ENCODE measurements at regions not wholly inside any gene's neighbourhood (a gene's known extent, or its start where the extent isn't known, plus 50 kb on each side); places are given as distances from the start of the nearest gene placed in this dataset.

DNA sequence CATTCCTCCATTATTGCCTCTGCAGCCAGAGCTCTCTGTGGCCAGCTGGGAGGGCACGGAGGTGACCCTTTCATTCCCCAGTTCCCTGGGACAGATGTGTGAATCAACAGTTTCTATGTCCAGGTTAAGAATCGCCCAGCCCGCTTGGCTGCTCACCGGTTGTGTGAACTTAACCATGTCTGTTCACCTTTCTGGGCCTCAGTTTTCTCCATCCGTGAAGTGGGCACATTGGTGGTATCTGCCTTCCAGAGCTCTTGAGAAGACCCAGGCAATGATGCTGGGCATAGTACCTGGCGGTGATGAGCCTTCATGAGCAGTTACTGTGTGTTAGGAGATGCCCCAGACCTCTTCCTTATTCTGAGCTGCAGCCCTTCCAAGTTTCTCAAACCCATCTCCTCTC lies 238.3 kb downstream of the MATN1 start:
- TF ChIP-seq, protein P1, sequence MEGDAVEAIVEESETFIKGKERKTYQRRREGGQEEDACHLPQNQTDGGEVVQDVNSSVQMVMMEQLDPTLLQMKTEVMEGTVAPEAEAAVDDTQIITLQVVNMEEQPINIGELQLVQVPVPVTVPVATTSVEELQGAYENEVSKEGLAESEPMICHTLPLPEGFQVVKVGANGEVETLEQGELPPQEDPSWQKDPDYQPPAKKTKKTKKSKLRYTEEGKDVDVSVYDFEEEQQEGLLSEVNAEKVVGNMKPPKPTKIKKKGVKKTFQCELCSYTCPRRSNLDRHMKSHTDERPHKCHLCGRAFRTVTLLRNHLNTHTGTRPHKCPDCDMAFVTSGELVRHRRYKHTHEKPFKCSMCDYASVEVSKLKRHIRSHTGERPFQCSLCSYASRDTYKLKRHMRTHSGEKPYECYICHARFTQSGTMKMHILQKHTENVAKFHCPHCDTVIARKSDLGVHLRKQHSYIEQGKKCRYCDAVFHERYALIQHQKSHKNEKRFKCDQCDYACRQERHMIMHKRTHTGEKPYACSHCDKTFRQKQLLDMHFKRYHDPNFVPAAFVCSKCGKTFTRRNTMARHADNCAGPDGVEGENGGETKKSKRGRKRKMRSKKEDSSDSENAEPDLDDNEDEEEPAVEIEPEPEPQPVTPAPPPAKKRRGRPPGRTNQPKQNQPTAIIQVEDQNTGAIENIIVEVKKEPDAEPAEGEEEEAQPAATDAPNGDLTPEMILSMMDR (IDR thresholded peaks at IDR 0.05 in 2 of 3, conservative IDR thresholded peaks at IDR 0.05 in 1 of 3; ENCODE audit: borderline replicate concordance in 1 of 3, insufficient read depth in 1 of 3, low read depth in 2 of 3, low read length in 2 of 3): no peak
- TF ChIP-seq RAD21 (IDR thresholded peaks at IDR 0.05; ENCODE audit: low read depth): no peak
- no peak for TF ChIP-seq ELF1 (IDR thresholded peaks at IDR 0.05; ENCODE audit: borderline replicate concordance, low read depth)
- TF ChIP-seq, protein P2, sequence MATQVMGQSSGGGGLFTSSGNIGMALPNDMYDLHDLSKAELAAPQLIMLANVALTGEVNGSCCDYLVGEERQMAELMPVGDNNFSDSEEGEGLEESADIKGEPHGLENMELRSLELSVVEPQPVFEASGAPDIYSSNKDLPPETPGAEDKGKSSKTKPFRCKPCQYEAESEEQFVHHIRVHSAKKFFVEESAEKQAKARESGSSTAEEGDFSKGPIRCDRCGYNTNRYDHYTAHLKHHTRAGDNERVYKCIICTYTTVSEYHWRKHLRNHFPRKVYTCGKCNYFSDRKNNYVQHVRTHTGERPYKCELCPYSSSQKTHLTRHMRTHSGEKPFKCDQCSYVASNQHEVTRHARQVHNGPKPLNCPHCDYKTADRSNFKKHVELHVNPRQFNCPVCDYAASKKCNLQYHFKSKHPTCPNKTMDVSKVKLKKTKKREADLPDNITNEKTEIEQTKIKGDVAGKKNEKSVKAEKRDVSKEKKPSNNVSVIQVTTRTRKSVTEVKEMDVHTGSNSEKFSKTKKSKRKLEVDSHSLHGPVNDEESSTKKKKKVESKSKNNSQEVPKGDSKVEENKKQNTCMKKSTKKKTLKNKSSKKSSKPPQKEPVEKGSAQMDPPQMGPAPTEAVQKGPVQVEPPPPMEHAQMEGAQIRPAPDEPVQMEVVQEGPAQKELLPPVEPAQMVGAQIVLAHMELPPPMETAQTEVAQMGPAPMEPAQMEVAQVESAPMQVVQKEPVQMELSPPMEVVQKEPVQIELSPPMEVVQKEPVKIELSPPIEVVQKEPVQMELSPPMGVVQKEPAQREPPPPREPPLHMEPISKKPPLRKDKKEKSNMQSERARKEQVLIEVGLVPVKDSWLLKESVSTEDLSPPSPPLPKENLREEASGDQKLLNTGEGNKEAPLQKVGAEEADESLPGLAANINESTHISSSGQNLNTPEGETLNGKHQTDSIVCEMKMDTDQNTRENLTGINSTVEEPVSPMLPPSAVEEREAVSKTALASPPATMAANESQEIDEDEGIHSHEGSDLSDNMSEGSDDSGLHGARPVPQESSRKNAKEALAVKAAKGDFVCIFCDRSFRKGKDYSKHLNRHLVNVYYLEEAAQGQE (IDR thresholded peaks at IDR 0.05; ENCODE audit: low read depth): no peak
- no peak for TF ChIP-seq POLR2A (IDR thresholded peaks at IDR 0.05; ENCODE audit: borderline replicate concordance, extremely low read depth, insufficient read depth, insufficient read length)
- no peak for TF ChIP-seq EZH2phosphoT487 (IDR thresholded peaks at IDR 0.05; ENCODE audit: borderline replicate concordance)
- no peak for TF ChIP-seq POLR2AphosphoS5 (IDR thresholded peaks at IDR 0.05; ENCODE audit: low read depth, low read length)
- TF ChIP-seq EZH2 (IDR thresholded peaks at IDR 0.05): no peak
- TF ChIP-seq, protein P3, sequence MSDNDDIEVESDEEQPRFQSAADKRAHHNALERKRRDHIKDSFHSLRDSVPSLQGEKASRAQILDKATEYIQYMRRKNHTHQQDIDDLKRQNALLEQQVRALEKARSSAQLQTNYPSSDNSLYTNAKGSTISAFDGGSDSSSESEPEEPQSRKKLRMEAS (IDR thresholded peaks at IDR 0.05): no peak
- TF ChIP-seq, protein P4, sequence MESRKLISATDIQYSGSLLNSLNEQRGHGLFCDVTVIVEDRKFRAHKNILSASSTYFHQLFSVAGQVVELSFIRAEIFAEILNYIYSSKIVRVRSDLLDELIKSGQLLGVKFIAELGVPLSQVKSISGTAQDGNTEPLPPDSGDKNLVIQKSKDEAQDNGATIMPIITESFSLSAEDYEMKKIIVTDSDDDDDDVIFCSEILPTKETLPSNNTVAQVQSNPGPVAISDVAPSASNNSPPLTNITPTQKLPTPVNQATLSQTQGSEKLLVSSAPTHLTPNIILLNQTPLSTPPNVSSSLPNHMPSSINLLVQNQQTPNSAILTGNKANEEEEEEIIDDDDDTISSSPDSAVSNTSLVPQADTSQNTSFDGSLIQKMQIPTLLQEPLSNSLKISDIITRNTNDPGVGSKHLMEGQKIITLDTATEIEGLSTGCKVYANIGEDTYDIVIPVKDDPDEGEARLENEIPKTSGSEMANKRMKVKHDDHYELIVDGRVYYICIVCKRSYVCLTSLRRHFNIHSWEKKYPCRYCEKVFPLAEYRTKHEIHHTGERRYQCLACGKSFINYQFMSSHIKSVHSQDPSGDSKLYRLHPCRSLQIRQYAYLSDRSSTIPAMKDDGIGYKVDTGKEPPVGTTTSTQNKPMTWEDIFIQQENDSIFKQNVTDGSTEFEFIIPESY (IDR thresholded peaks at IDR 0.05; ENCODE audit: extremely low read depth, insufficient replicate concordance, low read length): no peak
- TF ChIP-seq, protein P5, sequence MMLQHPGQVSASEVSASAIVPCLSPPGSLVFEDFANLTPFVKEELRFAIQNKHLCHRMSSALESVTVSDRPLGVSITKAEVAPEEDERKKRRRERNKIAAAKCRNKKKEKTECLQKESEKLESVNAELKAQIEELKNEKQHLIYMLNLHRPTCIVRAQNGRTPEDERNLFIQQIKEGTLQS (IDR thresholded peaks at IDR 0.05): no peak
- TF ChIP-seq TCF7L2 (IDR thresholded peaks at IDR 0.05; ENCODE audit: borderline replicate concordance, extremely low read depth, insufficient read depth, insufficient read length): no peak
- TF ChIP-seq EGR1 (IDR thresholded peaks at IDR 0.05; ENCODE audit: low read depth): no peak
- no peak for TF ChIP-seq JUND (IDR thresholded peaks at IDR 0.05)

Data from HCT116 (cell line).